Activated effector memory CD4-positive, alpha-beta T cell treated with anti-CD3 and anti-CD28 coated beads, Interleukin-2, amount 50 U/mL, for 16 hours (primary cell): ENCODE measurements at regions not wholly inside any gene's neighbourhood (a gene's known extent, or its start where the extent isn't known, plus 50 kb on each side); places are given as distances from the start of the nearest gene placed in this dataset.

Experiments
- DNase-seq: peaks from one replicate; pipeline ENCODE4 v3.0.0-alpha.2; 2020

GRCh38 chr22:44549701-44550100, 51.7 kb upstream of the RTL6 start:
- peak; percentile 47 for DNase-seq

GRCh38 chr22:44548981-44549380, 50.9 kb upstream of the RTL6 start:
- peak; percentile 47 for DNase-seq
